Tibial nerve (tissue), 4 donors: ENCODE measurements at regions not wholly inside any gene's neighbourhood (a gene's known extent, or its start where the extent isn't known, plus 50 kb on each side); places are given as distances from the start of the nearest gene placed in this dataset.
A peak's percentile ranks its signal among the peaks of the same experiment; 100 is the strongest.
"Not testable (repeated sequence)": the region's sequence is repeated elsewhere in the genome, so short reads cannot be mapped to it uniquely, and the experiment has no call there.

ENCODE experiments used
- DNase-seq, 2 donors: peaks; one replicate each; pipeline ENCODE4 v3.0.0-alpha.2; 2019; ENCODE audit warnings: low spot score in 2 of 2
- H3K27ac ChIP-seq, 4 donors: fragments of 200-600 bp; sonication (generic) in 3 of 4; one replicate each; pipeline ENCODE4 v1.5.1; 2017 to 2019; ENCODE audit warnings: mild to moderate bottlenecking in 1 of 4
- H3K27me3 ChIP-seq, 2 donors: fragments of 200-600 bp; sonication (generic) in 1 of 2; one replicate each; pipeline versions ENCODE4 v1.5.1 to v1.6.0; 2017 to 2019
- H3K36me3 ChIP-seq, 3 donors: fragments of 200-600 bp; sonication (generic); one replicate each; pipeline ENCODE4 v1.5.1; 2018 to 2019
- H3K4me1 ChIP-seq, 4 donors: fragments of 200-600 bp; sonication (generic) in 3 of 4; one replicate each; pipeline ENCODE4 v1.5.1; 2017 to 2019
- H3K4me3 ChIP-seq, 4 donors: fragments of 200-600 bp; sonication (generic) in 3 of 4; one replicate each; pipeline ENCODE4 v1.5.1; 2017 to 2019; ENCODE audit warnings: mild to moderate bottlenecking in 1 of 4, moderate library complexity in 1 of 4
- H3K9me3 ChIP-seq, 4 donors: fragments of 200-600 bp; sonication (generic) in 3 of 4; one replicate each; pipeline ENCODE4 v1.5.1; 2017 to 2019
- EP300 ChIP-seq, 2 donors: sonication (generic); formaldehyde crosslinking; IDR thresholded peaks; one replicate each; pipeline ENCODE4 v1.6.1; 2017; ENCODE audit warnings: antibody characterized with exemption in 2 of 2, mild to moderate bottlenecking in 1 of 2
- POLR2A ChIP-seq, 2 donors: fragments of 450-650 bp; IDR thresholded peaks; one replicate each; pipeline ENCODE4 v1.6.1; 2017; ENCODE audit warnings: antibody characterized with exemption in 2 of 2, mild to moderate bottlenecking in 2 of 2, moderate library complexity in 2 of 2
- WGBS, 2 donors: methylation state at CpG; one replicate each; pipeline ENCODE4 v1.1.5; 2018; 5-methylcytosine and 5-hydroxymethylcytosine counted together
- TF ChIP-seq, protein P1 (sequence below), 5 experiments: fragments of 200-600 bp in 3 of 5; fragments of 450-650 bp in 2 of 5; sonication (generic) in 3 of 5; IDR thresholded peaks; one replicate each; pipeline ENCODE4 v1.5.1; 2016 to 2019; ENCODE audit warnings: antibody characterized with exemption in 5 of 5, mild to moderate bottlenecking in 3 of 5, moderate library complexity in 2 of 5

DNA sequence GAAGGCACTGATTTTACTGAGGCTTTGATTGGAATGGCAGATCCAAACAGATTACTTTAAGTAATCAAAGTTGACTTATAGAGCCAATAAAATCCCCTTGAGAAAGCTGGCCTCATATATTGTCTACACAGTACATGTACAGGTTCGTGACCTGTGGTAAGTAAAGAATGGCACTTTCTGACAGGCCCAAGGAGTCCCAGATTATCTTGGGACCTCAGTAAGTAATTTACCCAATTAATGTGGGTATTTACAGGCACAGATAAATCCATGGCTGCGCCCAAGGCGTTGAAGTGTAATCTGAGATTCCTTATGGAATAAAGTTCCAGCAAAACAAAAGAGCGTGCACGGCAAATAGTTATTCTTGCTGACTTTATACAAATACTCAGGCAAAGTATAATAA lies 62.4 kb downstream of the PAGE2 start:
- Histone ChIP-seq H3K9me3 (no peaks in the 10 kb centered on the region), H3K4me1 (no peaks in the 10 kb centered on the region), H3K4me3 (no peak overlapping the region), H3K27ac (no peak overlapping the region), H3K36me3 (peaks cover 0 to 4% (median 0%) of the 10 kb centered on the region in 3 donors), H3K27me3 (no peaks in the 10 kb centered on the region)
- no peak for TF ChIP-seq POLR2A (IDR thresholded peaks at IDR 0.05)
- TF ChIP-seq EP300 (IDR thresholded peaks at IDR 0.05) = no peak
- TF ChIP-seq, protein P1, sequence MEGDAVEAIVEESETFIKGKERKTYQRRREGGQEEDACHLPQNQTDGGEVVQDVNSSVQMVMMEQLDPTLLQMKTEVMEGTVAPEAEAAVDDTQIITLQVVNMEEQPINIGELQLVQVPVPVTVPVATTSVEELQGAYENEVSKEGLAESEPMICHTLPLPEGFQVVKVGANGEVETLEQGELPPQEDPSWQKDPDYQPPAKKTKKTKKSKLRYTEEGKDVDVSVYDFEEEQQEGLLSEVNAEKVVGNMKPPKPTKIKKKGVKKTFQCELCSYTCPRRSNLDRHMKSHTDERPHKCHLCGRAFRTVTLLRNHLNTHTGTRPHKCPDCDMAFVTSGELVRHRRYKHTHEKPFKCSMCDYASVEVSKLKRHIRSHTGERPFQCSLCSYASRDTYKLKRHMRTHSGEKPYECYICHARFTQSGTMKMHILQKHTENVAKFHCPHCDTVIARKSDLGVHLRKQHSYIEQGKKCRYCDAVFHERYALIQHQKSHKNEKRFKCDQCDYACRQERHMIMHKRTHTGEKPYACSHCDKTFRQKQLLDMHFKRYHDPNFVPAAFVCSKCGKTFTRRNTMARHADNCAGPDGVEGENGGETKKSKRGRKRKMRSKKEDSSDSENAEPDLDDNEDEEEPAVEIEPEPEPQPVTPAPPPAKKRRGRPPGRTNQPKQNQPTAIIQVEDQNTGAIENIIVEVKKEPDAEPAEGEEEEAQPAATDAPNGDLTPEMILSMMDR (IDR thresholded peaks at IDR 0.05) = no peak
- no peak for DNase-seq
- 74 to 80% methylated on average over 5 of the region's 5 CpGs for WGBS, 2 donors

GRCh38 chrX:55159551-55159950 lies 60.6 kb upstream of the PAGE5 start:
- no peak for TF ChIP-seq EP300 (IDR thresholded peaks at IDR 0.05)
- no peak for TF ChIP-seq POLR2A (IDR thresholded peaks at IDR 0.05)
- TF ChIP-seq, protein P1 (IDR thresholded peaks at IDR 0.05) = no peak
- H3K27me3 ChIP-seq = no peaks in the 10 kb centered on the region
- H3K4me3 ChIP-seq = no peak overlapping the region
- H3K4me1 ChIP-seq = peaks cover 0 to 7% (median 0%) of the 10 kb centered on the region in 4 donors
- WGBS, 2 donors = 51 to 74% methylated on average over 3 of the region's 3 CpGs
- no peak for DNase-seq
- no peak overlapping the region for H3K27ac ChIP-seq
- H3K36me3 ChIP-seq = peaks cover 0 to 4% (median 0%) of the 10 kb centered on the region in 3 donors
- no peaks in the 10 kb centered on the region for H3K9me3 ChIP-seq

GRCh38 chrX:55160685-55161552 lies 59.2 kb upstream of the PAGE5 start:
- Histone ChIP-seq H3K36me3 (peaks cover 0 to 3% (median 0%) of the 10 kb centered on the region in 3 donors), H3K27ac (peak overlapping the region; percentile 78 to 93 (median 88)), H3K9me3 (no peaks in the 10 kb centered on the region), H3K4me1 (peaks cover 0 to 7% (median 0%) of the 10 kb centered on the region in 4 donors), H3K27me3 (no peaks in the 10 kb centered on the region), H3K4me3 (peak overlapping the region; percentile 41 to 63 (median 52))
- peak; percentile 71 to 86 for DNase-seq
- 1 to 36% methylated on average over 27 to 63 of the region's 63 CpGs for WGBS, 2 donors
- TF ChIP-seq POLR2A (IDR thresholded peaks at IDR 0.05) (peak; percentile 50 to 86), EP300 (IDR thresholded peaks at IDR 0.05) (peak; percentile 73 to 91)
- TF ChIP-seq, protein P1 (IDR thresholded peaks at IDR 0.05) = peak; percentile 23 to 46 (median 31)

GRCh38 chrX:55161581-55161980 lies 58.6 kb upstream of the PAGE5 start:
- H3K27me3 ChIP-seq = no peaks in the 10 kb centered on the region
- H3K4me3 ChIP-seq = peak overlapping the region; percentile 41 to 63 (median 52)
- no peaks in the 10 kb centered on the region for H3K9me3 ChIP-seq
- H3K27ac ChIP-seq = peak overlapping the region; percentile 78 to 93 (median 88)
- H3K4me1 ChIP-seq = peaks cover 0 to 7% (median 0%) of the 10 kb centered on the region in 4 donors
- TF ChIP-seq, protein P1 (IDR thresholded peaks at IDR 0.05) = no peak
- TF ChIP-seq POLR2A (IDR thresholded peaks at IDR 0.05) (no peak), EP300 (IDR thresholded peaks at IDR 0.05) (no peak)
- no peaks in the 10 kb centered on the region for H3K36me3 ChIP-seq
- no peak for DNase-seq
- WGBS, 2 donors = 13 to 38% methylated on average over 9 to 12 of the region's 12 CpGs

DNA sequence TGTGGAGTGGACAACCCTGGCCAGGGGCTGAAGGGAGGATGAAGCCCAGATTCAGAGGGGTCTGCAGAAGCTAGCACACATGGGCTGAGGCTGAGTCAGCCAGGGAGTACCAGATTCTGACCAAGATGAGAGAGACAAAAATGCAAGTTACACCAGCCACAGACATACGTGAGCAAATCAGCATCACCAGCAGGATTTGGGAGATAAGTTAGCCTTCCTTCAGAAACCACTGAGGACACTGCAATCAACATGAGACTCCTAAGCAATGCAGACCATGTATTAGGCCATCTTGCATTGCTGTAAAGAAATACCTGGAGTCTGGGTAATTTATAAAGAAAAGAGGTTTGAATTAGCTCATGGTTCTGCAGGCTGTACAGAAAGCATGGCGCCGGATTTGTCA lies 57.0 kb upstream of the PAGE5 start:
- peaks cover 0 to 7% (median 0%) of the 10 kb centered on the region in 4 donors for H3K4me1 ChIP-seq
- no peak overlapping the region for H3K27ac ChIP-seq
- DNase-seq = no peak
- no peaks in the 10 kb centered on the region for H3K27me3 ChIP-seq
- no peaks in the 10 kb centered on the region for H3K36me3 ChIP-seq
- WGBS, 2 donors = 83 to 91% methylated on average over 3 of the region's 3 CpGs
- no peaks in the 10 kb centered on the region for H3K9me3 ChIP-seq
- TF ChIP-seq EP300 (IDR thresholded peaks at IDR 0.05) (no peak), POLR2A (IDR thresholded peaks at IDR 0.05) (no peak)
- TF ChIP-seq, protein P1 (IDR thresholded peaks at IDR 0.05) = no peak
- H3K4me3 ChIP-seq = no peak overlapping the region

- not testable (repeated sequence) for H3K27me3 ChIP-seq, H3K36me3 ChIP-seq, H3K27ac ChIP-seq, H3K4me1 ChIP-seq, H3K9me3 ChIP-seq, DNase-seq, H3K4me3 ChIP-seq
- WGBS, 2 donors = 73% methylated on average over 4 of the region's 4 CpGs
Measured at GRCh38 chrX:55165026-55165425, 55.1 kb upstream of the PAGE5 start.
